ENCODE measurements at regions not wholly inside any gene's neighbourhood (a gene's known extent, or its start where the extent isn't known, plus 50 kb on each side); places are given as distances from the start of the nearest gene placed in this dataset.

GRCh38 chr3:99523431-99524127, 114.8 kb upstream of the COL8A1 start:
- TF ChIP-seq EZH2 (IDR thresholded peaks at IDR 0.05; ENCODE audit: borderline replicate concordance, insufficient read depth, low read length, poor library complexity, severe bottlenecking) (no peak), CTCF (IDR thresholded peaks at IDR 0.05; ENCODE audit: poor library complexity, severe bottlenecking) (no peak), POLR2AphosphoS5 (IDR thresholded peaks at IDR 0.05) (no peak), MXI1 (conservative IDR thresholded peaks at IDR 0.05; ENCODE audit: poor library complexity, severe bottlenecking) (no peak), RAD21 (conservative IDR thresholded peaks at IDR 0.05) (no peak)

Measured in neural cell (in vitro differentiated cells).